AG09309 (cell line): ENCODE measurements at regions not wholly inside any gene's neighbourhood (a gene's known extent, or its start where the extent isn't known, plus 50 kb on each side); places are given as distances from the start of the nearest gene placed in this dataset.
A peak's percentile ranks its signal among the peaks of the same experiment; 100 is the strongest.

ENCODE experiments used
- DNase-seq: peaks from one replicate; pipeline ENCODE4 v3.0.0-alpha.2; 2010; ENCODE audit warnings: low read depth
- H3K4me3 ChIP-seq: 2 replicates; pipeline ENCODE4 v1.5.1; 2011; ENCODE audit warnings: mild to moderate bottlenecking, low read depth, low read length, moderate library complexity; ENCODE audit not compliant: control insufficient read depth
- CTCF ChIP-seq: IDR thresholded peaks from 2 replicates; pipeline ENCODE4 v1.5.1; 2011; ENCODE audit warnings: mild to moderate bottlenecking, low read depth, low read length, inconsistent platforms; ENCODE audit not compliant: insufficient read depth, control insufficient read depth; ENCODE audit errors: missing control alignments

DNA sequence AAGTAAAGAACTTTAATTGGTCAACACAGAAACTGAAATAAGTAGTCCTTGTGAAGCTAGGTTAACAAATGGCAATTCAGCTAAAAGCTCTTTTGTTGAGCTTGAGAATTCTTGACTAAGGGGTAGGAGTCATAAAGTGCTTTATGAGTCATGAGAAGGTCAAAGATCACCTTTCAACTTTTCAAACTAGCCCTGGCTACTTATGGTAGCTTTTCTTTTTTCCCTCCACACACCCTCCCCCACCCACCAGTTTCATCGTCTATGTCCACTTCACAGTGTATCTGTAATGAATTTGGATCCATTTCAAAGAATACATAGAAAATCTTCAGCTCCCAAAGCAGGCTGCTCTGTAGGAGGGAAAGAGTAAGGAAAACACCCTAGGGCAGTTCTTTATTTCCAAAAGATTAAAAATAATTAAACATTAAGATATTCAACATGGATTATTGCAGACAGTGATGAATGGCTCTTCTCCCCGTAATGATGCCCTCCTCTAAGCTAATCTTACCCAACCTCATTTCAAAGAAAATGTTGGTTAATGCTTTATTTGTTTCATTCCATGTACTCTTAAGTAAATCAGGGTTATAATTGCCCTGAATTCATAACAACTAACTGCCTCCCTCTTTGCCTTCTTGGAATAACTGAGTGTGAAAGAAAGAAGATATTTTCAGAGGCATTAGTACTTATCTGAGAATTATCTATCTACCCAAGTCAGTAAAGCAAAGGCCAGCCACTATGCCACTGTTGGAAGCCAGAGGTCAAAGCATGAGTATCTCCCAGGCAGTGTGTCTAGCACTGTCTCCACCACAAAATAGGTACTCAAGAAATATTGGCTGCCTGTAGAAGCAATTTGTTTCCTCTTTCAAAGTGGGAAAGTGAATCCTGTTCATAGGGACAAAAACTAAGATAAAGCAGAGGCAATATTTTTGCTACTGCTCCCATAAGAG is 290.6 kb downstream of the PIK3R1 start:
- peak; percentile 18 for DNase-seq
- no peak overlapping the region for H3K4me3 ChIP-seq
- TF ChIP-seq CTCF = no peak

GRCh38 chr5:68515514-68515913 is 300.0 kb downstream of the PIK3R1 start:
- H3K4me3 ChIP-seq = no peak overlapping the region
- no peak for DNase-seq
- TF ChIP-seq CTCF = no peak

DNA sequence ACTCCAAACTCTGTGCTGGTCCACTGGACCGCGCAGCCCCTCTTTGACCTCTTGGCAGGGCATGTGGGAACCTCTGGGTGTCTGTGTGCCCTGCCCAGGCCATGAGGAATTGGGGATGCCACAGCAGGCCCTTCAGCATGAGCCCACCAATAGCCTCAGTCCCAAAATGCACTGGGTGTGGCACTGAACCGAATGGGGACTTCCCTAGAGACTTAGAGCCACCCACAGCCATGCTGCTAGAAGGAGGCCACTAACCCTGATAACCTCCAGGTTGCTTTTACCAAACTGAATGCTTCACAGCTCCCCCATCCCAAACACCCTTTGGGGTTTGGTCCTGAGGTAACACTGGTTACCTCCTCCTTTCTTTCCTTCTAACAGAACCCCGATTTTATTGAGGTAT is 302.7 kb downstream of the PIK3R1 start:
- TF ChIP-seq CTCF = no peak
- DNase-seq = no peak
- H3K4me3 ChIP-seq = no peak overlapping the region

DNA sequence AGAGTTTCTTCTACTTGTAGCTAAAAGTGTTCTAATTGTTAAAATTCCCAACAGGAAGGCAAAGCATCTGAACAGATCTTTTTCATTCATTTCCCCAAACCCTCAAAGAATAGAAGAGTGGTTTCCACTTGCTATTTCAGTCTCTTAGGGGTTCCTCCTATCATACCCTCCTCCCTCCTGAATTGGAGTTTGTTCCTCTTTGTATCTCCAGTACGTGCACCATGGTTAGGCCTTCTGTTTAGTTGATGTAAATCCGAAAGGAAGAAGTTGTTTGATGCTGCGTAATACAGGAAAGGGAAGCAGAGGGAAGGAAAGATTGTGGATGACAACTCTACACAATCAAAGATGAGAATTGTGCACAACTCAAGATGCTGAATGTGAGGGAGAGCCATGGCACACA is 303.6 kb downstream of the PIK3R1 start:
- no peak for DNase-seq
- TF ChIP-seq CTCF = no peak
- no peak overlapping the region for H3K4me3 ChIP-seq

DNA sequence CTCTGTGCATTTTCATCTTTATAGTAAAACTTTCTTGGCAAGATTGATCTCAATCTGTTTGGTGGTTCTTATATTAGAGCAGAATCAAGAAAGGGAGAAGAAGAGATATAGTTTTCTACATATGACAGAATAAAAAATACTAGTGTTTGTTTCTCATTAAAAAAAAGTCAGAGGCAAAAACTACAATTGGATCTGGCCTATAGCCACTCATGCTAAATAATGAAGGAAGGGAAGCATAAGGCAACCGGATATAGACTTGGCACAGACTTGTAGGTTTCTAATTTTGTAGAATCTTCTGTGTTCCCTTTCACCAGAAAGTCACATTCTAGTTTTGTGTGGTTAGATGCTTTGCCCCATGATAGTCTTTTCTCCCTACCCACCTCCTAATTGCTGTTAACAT is 306.2 kb downstream of the PIK3R1 start:
- TF ChIP-seq CTCF = no peak
- H3K4me3 ChIP-seq = no peak overlapping the region
- DNase-seq = no peak

- no peak for TF ChIP-seq CTCF
Measured at GRCh38 chr5:68522863-68523262, 307.3 kb downstream of the PIK3R1 start.

More at GRCh38 chr5:68522863-68523262, 307.3 kb downstream of the PIK3R1 start:
- DNase-seq = no peak
- no peak overlapping the region for H3K4me3 ChIP-seq
